ENCODE measurements at regions not wholly inside any gene's neighbourhood (a gene's known extent, or its start where the extent isn't known, plus 50 kb on each side); places are given as distances from the start of the nearest gene placed in this dataset.

- no peaks in the 10 kb centered on the region for H3K4me1 ChIP-seq
- no peak for DNase-seq
- no peaks in the 10 kb centered on the region for H3K9me3 ChIP-seq
- intact Hi-C loops (cut with DNase I; ENCODE audit: low total_unique reads) (no loop called here), in situ Hi-C loops (cut with MboI; ENCODE audit: low pct_ligation_motif_present in 1 of 4, low pct_unique_long_range_greater_than_20kb in 1 of 4, low sequenced_read_pairs in 3 of 4) (no loop called here)
- H3K27ac ChIP-seq = no peak overlapping the region
- TF ChIP-seq EP300 (IDR thresholded peaks at IDR 0.05; ENCODE audit: low read depth) = no peak
- TF ChIP-seq POLR2A (IDR thresholded peaks at IDR 0.05) = no peak
- TF ChIP-seq POLR2AphosphoS5 (IDR thresholded peaks at IDR 0.05) = no peak
- TF ChIP-seq CTCF (IDR thresholded peaks at IDR 0.05) = no peak
- no peaks in the 10 kb centered on the region for H3K27me3 ChIP-seq
- no peaks in the 10 kb centered on the region for H3K36me3 ChIP-seq
- H3K4me3 ChIP-seq = no peak overlapping the region
- WGBS, 2 donors (ENCODE audit: low coverage in 1 of 2) = 64% methylated on average over 3 of the region's 3 CpGs
Observed at GRCh38 chr10:55048830-55049498, 247.9 kb upstream of the PCDH15 start.

- TF ChIP-seq EP300 (IDR thresholded peaks at IDR 0.05; ENCODE audit: low read depth) (no peak), POLR2A (IDR thresholded peaks at IDR 0.05) (no peak), POLR2AphosphoS5 (IDR thresholded peaks at IDR 0.05) (no peak), CTCF (IDR thresholded peaks at IDR 0.05) (no peak)
Observed at GRCh38 chr10:55043540-55043939, 242.5 kb upstream of the PCDH15 start.

GRCh38 chr10:55033061-55033460, 232.0 kb upstream of the PCDH15 start:
- WGBS, 2 donors (ENCODE audit: low coverage in 1 of 2) = 86 to 100% methylated on average over 4 of the region's 4 CpGs
- intact Hi-C loops (cut with DNase I; ENCODE audit: low total_unique reads) = no loop called here
- H3K27me3 ChIP-seq = no peaks in the 10 kb centered on the region
- DNase-seq = no peak
- no peaks in the 10 kb centered on the region for H3K9me3 ChIP-seq
- in situ Hi-C loops (cut with MboI; ENCODE audit: low pct_ligation_motif_present in 1 of 4, low pct_unique_long_range_greater_than_20kb in 1 of 4, low sequenced_read_pairs in 3 of 4) = no loop called here
- H3K4me1 ChIP-seq = no peaks in the 10 kb centered on the region
- H3K27ac ChIP-seq = no peak overlapping the region
- H3K36me3 ChIP-seq = no peaks in the 10 kb centered on the region
- TF ChIP-seq EP300 (IDR thresholded peaks at IDR 0.05; ENCODE audit: low read depth) = no peak
- TF ChIP-seq POLR2A (IDR thresholded peaks at IDR 0.05) = no peak
- no peak for TF ChIP-seq POLR2AphosphoS5 (IDR thresholded peaks at IDR 0.05)
- TF ChIP-seq CTCF (IDR thresholded peaks at IDR 0.05) = no peak
- H3K4me3 ChIP-seq = no peak overlapping the region

More at GRCh38 chr10:55043540-55043939, 242.5 kb upstream of the PCDH15 start:
- Histone ChIP-seq H3K4me1 (no peaks in the 10 kb centered on the region), H3K27me3 (no peaks in the 10 kb centered on the region), H3K36me3 (no peaks in the 10 kb centered on the region), H3K4me3 (no peak overlapping the region), H3K27ac (no peak overlapping the region), H3K9me3 (no peaks in the 10 kb centered on the region)
- WGBS, 2 donors (ENCODE audit: low coverage in 1 of 2) = 85 to 86% methylated on average over 3 of the region's 3 CpGs
- in situ Hi-C loops (cut with MboI; ENCODE audit: low pct_ligation_motif_present in 1 of 4, low pct_unique_long_range_greater_than_20kb in 1 of 4, low sequenced_read_pairs in 3 of 4) = no loop called here
- no peak for DNase-seq
- intact Hi-C loops (cut with DNase I; ENCODE audit: low total_unique reads) = no loop called here

- in situ Hi-C loops (cut with MboI; ENCODE audit: low pct_ligation_motif_present in 1 of 4, low pct_unique_long_range_greater_than_20kb in 1 of 4, low sequenced_read_pairs in 3 of 4) (no loop called here), intact Hi-C loops (cut with DNase I; ENCODE audit: low total_unique reads) (no loop called here)
- no peak for DNase-seq
- TF ChIP-seq POLR2AphosphoS5 (IDR thresholded peaks at IDR 0.05) (no peak), EP300 (IDR thresholded peaks at IDR 0.05; ENCODE audit: low read depth) (no peak), POLR2A (IDR thresholded peaks at IDR 0.05) (no peak), CTCF (IDR thresholded peaks at IDR 0.05) (no peak)
- no peaks in the 10 kb centered on the region for H3K9me3 ChIP-seq
- 0% methylated on average over 1 of the region's 1 CpG for WGBS, 2 donors (ENCODE audit: low coverage in 1 of 2)
- H3K36me3 ChIP-seq = no peaks in the 10 kb centered on the region
- H3K4me3 ChIP-seq = no peak overlapping the region
- H3K4me1 ChIP-seq = no peaks in the 10 kb centered on the region
- H3K27me3 ChIP-seq = no peaks in the 10 kb centered on the region
- no peak overlapping the region for H3K27ac ChIP-seq
Observed at GRCh38 chr10:55024713-55025112, 223.7 kb upstream of the PCDH15 start.
